GM18520 (cell line): ENCODE measurements at regions not wholly inside any gene's neighbourhood (a gene's known extent, or its start where the extent isn't known, plus 50 kb on each side); places are given as distances from the start of the nearest gene placed in this dataset.
"Not testable (repeated sequence)": the region's sequence is repeated elsewhere in the genome, so short reads cannot be mapped to it uniquely, and the experiment has no call there.

ENCODE experiments used
- ATAC-seq: cut with Tn5 transposase; IDR thresholded peaks from one replicate; pipeline ENCODE4 v1.9.1; 2021; ENCODE audit not compliant: unreplicated experiment

GRCh38 chr5:143947313-143947712, 135.4 kb downstream of the HMHB1 start:
- no peak for ATAC-seq

DNA sequence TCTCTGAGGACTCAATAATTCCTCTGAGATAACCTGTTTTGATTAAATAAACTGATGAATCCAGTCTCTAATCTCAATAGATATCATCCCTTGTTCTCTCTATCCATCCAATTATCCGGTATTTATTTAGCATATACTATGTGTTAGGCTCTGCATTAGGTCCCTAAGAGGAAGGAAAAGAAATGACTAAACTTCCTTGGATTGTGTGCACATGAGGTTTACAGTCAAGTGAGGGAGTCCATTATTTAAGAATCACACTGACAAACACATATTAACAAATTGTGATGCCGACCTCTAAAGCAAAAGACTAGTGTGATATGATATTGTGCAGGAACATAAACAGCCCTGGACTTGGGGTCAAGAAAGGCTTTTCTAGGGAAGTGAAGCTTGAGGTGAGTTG, 140.8 kb downstream of the HMHB1 start:
- ATAC-seq, result no peak

- no peak for ATAC-seq
Measured at GRCh38 chr5:143953851-143954250, 141.9 kb downstream of the HMHB1 start.

DNA sequence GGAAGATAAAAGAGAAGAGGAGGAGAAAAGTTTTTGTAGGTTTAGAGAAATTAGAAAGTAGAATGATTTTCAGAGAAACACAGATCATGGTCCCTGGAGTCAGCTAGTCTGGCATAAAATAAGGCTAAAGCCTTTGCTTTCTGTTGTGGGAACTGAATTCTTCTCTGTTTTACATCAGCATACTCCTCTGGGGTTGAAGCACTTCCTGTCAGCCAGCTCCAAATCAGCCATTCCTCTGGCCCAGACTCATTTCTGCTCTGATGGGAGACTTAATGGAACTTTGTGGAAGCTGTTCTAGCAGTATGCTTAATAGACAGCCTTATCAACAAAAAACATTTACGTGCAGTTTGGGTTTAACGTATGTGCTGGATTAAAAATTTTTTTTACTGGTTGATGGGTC, 143.2 kb downstream of the HMHB1 start:
- no peak for ATAC-seq

GRCh38 chr5:143957455-143957854, 145.5 kb downstream of the HMHB1 start:
- ATAC-seq, result no peak

GRCh38 chr5:143962201-143962600, 150.2 kb downstream of the HMHB1 start:
- no peak for ATAC-seq

- ATAC-seq, result no peak
Measured at GRCh38 chr5:143964919-143965318, 153.0 kb downstream of the HMHB1 start.

DNA sequence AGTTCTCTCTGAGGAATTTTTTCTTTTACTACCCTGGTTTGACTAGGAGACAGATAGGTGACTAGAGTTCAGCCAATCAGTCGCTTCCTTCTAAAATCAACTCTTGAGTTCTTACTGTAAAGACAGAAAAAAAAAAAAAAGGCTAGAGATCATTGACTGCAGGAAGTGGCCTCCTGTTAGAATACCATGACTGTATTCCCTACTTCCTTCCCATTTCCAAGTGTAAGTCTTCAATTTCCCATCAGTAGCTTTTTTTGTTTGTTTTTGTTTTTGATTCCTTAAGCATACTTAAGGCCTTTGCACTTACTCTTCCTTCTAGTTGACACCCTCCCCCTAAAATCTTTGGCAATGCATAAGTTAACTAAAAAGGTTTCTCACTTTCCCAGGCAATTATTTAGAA, 154.3 kb downstream of the HMHB1 start:
- no peak for ATAC-seq

DNA sequence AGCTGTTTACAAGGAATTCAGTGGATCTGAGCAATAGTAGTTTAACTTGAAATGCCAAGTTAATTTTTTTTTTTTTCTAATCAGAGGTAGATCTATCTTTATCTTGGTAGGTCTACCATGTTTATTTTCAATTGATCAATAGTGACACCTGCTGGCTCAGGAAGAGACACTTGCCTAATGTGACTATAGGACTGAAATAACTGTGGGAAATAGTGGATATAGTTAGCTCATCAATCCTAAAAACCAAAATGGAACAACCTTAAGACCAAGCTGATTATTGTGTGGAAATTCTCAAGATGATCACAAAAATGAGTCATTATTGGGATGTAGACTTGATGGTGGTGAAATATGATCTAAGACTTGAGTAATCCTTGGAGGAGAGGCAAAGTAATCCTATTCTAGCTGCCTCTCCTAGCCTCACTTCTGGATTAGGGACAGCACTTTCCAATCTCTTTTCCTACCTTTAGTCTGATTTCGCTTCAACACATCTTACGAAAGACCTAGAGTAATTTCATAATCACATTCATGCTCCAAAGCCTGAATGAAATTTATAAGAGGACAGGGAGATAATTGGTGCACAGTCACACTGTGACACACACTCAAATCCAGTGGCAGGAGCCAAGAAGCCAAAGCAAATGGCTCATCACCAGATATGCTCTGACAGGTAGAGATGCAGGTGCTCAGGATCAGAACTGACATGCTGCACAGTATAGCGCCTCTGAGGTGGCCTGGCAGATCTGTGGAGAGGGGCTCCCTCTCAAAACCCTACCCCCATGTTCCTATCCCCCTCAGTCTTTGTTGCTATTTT, 156.3 kb downstream of the HMHB1 start:
- no peak for ATAC-seq

DNA sequence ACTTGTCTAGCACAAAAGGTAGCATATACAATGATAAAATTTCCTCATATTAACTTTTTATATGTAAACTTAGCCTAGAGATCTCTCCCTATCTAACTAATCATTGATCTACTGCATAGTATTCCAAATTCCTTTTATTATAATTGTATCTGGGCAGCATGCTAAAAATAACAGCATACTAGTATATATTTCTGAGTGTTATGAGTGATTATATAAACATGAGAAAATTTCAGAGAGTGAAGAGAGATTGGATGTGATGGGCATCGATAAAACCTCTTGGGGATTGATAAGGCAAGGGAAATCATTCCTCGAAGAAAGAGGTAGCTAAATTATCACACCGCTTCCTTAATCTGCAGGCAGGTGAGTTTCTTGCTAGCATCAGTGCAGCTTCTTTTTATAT, 158.2 kb downstream of the HMHB1 start:
- ATAC-seq, result no peak

- ATAC-seq, result no peak
Measured at GRCh38 chr5:143972068-143972467, 160.1 kb downstream of the HMHB1 start.

- ATAC-seq, result no peak
Measured at GRCh38 chr5:143976055-143976454, 164.1 kb downstream of the HMHB1 start.

DNA sequence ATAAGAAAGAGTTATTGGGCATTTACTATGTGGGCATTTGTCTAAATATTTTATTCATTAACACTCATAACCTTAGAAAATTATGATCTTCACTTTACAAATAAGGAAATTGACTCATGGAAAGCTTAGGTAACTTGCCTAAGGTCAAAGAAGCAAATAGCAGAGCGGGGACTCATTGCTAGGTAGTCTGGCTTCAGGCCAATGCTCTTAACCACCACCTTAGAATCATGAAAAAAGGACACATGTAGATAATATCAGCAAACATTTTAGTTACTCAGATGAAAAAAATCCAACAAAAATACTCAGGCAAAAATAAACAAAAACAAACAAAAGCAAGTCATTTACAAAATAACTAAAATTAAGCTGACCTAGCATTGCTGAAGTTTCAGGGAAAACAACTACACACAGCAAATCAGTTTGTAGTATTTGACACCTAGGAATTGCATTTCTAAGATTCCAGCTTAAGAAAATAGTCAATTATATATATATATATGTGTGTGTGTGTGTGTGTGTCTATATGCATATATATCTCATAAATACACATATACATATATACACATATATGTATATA, 166.0 kb downstream of the HMHB1 start:
- ATAC-seq, result no peak

DNA sequence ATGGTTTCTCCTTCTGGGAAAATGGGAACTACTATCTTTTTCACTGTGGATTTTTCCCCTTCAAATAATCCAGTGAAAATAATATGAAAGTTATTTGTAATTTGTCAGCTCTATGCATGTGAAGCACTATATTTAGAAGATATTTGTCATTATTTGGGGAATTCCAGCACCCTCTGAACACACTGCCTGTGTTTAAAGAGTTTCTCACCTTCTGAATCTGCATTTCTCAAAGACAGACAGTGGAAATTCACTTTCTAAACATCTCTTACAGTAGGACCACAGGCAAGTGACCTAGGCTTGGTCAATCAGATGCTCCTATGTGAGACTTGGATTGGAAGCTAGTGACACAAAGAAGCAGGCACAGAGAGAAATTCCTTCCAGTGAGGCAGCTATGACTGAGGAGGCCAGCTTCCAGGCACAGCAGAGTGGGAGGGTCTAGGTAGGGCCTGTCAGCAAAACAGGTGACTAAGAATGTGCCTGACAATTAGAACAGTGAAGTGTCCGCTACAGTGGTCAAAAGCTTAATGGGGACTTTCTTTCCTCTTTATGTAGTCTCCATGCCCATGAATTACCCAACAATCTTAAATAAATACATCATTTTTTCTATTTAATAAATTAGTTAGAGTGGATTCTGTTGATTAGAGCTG, 167.2 kb downstream of the HMHB1 start:
- ATAC-seq, result no peak

GRCh38 chr5:143980506-143980905, 168.5 kb downstream of the HMHB1 start:
- ATAC-seq, result no peak

GRCh38 chr5:143982957-143983356, 171.0 kb downstream of the HMHB1 start:
- not testable (repeated sequence) for ATAC-seq

DNA sequence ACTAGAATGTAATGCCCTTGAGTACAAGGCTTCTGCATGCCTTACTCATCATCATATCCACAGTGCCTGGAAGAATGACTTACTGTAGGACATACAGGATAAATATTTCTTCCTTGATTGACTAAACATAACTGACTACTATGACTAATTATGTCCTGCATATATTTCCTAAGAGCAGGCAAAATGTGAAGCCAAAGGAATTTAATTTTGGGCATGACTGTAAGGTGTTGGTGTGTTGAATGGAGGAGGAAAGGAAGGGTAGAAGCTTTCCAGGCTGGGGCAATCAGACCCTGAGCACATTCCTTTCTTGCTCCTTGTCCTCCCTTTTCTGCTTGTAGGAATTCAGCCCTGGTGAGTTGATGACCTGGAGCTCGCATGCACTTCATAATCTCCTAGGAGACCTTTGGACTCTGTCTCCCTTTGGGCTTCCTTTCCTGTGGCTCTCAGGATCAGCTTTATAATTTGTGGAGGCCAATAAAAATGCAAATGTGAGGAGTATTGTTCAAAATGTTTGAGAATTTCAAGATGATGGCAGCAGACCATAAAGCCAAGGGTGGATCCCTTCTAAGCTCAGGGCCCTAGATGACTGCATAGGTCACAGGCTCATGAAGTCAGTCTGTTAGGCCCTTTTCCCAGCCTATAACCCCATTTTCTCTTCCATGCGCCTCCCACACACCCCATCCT, 174.0 kb downstream of the HMHB1 start:
- no peak for ATAC-seq

- no peak for ATAC-seq
Measured at GRCh38 chr5:143986516-143987212, 174.7 kb downstream of the HMHB1 start.

DNA sequence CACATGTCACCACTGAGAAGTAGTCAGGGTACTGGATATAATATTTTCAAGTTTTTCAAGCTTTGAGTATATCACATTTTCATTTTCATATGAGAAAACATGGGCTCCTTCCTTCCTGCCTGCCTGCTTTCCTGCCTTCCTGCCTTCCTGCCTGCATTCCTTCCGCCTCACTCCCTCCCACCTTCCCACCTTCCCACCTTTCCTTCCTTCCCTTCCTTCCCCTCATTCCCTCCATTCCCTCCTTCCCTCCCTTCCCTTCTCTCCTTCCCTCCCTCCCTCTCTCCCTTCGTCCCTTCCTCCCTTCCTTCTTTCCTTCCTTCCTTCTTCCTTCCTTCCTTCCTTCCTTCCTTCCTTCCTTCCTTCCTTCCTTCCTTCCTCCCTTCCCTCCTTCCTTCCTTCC, 175.3 kb downstream of the HMHB1 start:
- no peak for ATAC-seq

DNA sequence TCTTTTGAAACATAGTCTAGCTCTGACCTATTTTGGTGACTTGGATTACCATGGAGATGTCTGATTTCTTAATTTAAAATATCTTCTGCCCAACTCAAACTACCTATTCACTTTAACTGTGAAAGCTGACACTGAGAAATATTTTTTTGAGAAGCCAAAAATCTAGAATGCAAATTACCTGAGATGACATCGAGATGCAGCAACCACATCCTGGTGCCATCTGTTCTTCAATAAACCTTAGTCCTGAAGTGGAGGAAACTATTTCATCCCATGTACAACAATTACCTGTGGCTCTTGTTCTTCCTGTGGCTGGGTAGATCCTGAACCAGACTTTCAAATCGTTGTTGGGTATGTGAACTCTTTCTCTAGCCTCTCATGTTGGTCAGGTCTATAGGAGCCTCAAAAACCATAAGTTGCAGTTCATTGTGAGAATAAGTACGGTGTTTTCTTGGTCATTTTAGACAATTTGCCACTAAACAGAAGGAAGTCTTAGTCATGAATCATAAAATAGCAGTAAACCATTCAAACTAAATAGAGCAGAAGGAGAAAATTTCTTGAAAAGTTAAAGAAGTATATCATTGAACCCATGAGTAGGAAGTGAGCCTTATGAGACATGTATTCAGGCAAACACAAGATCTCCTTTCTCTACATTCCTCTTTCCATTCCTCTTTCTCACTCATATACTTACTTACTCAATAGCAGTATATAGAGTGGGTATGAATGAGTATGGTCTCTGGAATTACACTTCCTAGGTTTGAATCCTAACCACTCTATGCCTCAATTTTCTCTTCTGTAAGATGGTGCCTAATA, 176.0 kb downstream of the HMHB1 start:
- ATAC-seq, result no peak
